Breast epithelium (tissue), 3 donors: ENCODE measurements at regions not wholly inside any gene's neighbourhood (a gene's known extent, or its start where the extent isn't known, plus 50 kb on each side); places are given as distances from the start of the nearest gene placed in this dataset.

Experiments
- POLR2A ChIP-seq: fragments of 450-650 bp; IDR thresholded peaks from one replicate; pipeline ENCODE4 v1.6.1; 2016; ENCODE audit warnings: antibody characterized with exemption, mild to moderate bottlenecking, moderate library complexity
- POLR2AphosphoS5 ChIP-seq, 3 donors: sonication (generic); formaldehyde crosslinking; IDR thresholded peaks; one replicate each; pipeline ENCODE4 v1.6.1; 2017; ENCODE audit warnings: antibody characterized with exemption in 3 of 3
- TF ChIP-seq, protein P1 (sequence below), 3 donors: fragments of 450-650 bp; IDR thresholded peaks; one replicate each; pipeline ENCODE4 v1.5.1; 2016 to 2017; ENCODE audit warnings: antibody characterized with exemption in 3 of 3, mild to moderate bottlenecking in 3 of 3, moderate library complexity in 3 of 3

DNA sequence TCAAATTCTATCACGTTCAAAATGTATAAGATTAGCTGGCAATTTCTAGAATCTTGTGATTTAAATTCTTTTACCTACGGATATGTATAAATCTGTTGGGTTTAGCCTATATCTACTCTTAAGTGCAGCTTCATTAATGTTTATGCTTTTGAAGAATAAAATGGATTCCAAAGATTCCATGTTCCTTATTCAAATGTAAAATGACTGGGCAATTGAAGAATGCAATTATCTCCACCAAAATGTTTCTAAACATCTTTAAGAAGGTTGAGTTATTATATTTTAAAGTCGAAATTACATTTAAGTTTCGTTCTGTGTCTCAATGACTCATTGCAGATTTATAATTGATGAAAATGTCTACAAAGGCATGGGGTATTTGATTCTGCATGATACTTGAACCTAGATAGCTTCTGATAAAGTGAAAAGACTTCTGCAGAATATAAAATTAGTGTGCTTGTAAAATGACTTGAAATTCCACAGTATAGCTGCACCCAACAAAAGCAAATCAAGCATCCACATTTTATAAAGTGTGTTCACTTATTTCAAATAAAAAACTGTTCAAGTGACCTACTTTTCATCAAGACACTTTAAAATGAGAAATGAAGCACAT lies 697.0 kb upstream of the PCDH15 start:
- TF ChIP-seq POLR2AphosphoS5 (IDR thresholded peaks at IDR 0.05) (no peak), POLR2A (no peak)
- TF ChIP-seq, protein P1, sequence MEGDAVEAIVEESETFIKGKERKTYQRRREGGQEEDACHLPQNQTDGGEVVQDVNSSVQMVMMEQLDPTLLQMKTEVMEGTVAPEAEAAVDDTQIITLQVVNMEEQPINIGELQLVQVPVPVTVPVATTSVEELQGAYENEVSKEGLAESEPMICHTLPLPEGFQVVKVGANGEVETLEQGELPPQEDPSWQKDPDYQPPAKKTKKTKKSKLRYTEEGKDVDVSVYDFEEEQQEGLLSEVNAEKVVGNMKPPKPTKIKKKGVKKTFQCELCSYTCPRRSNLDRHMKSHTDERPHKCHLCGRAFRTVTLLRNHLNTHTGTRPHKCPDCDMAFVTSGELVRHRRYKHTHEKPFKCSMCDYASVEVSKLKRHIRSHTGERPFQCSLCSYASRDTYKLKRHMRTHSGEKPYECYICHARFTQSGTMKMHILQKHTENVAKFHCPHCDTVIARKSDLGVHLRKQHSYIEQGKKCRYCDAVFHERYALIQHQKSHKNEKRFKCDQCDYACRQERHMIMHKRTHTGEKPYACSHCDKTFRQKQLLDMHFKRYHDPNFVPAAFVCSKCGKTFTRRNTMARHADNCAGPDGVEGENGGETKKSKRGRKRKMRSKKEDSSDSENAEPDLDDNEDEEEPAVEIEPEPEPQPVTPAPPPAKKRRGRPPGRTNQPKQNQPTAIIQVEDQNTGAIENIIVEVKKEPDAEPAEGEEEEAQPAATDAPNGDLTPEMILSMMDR (IDR thresholded peaks at IDR 0.05) = no peak
